Skeletal muscle satellite cell (primary cell): ENCODE measurements at regions not wholly inside any gene's neighbourhood (a gene's known extent, or its start where the extent isn't known, plus 50 kb on each side); places are given as distances from the start of the nearest gene placed in this dataset.

ENCODE experiments used
- H3K27me3 ChIP-seq: 2 replicates; pipeline ENCODE4 v1.7.0; 2013; ENCODE audit warnings: low read length; ENCODE audit not compliant: control insufficient read depth, insufficient read depth
- H3K36me3 ChIP-seq: 2 replicates; pipeline ENCODE4 v1.7.0; 2013; ENCODE audit warnings: mild to moderate bottlenecking, control low read depth, low read length; ENCODE audit not compliant: insufficient read depth
- H3K4me1 ChIP-seq: 2 replicates; pipeline ENCODE4 v1.7.0; 2013; ENCODE audit warnings: low read length; ENCODE audit not compliant: control insufficient read depth, insufficient read depth
- H3K4me2 ChIP-seq: 2 replicates; pipeline ENCODE4 v1.7.0; 2013; ENCODE audit warnings: mild to moderate bottlenecking, low read length
- H3K4me3 ChIP-seq: 2 replicates; pipeline ENCODE4 v1.7.0; 2013; ENCODE audit warnings: low read length
- H3K9ac ChIP-seq: 2 replicates; pipeline ENCODE4 v1.7.0; 2013; ENCODE audit warnings: mild to moderate bottlenecking, low read depth, low read length, moderate library complexity
- H3K9me3 ChIP-seq: replicated peaks from 2 replicates; pipeline ENCODE4 v1.7.0; 2013; ENCODE audit warnings: mild to moderate bottlenecking, control low read depth, low read length

GRCh38 chr11:29351301-29351873 lies 665.4 kb downstream of the KCNA4 start:
- peaks cover 39% of the 10 kb centered on the region for H3K27me3 ChIP-seq
- H3K9ac ChIP-seq = no peak overlapping the region
- no peaks in the 10 kb centered on the region for H3K36me3 ChIP-seq
- no peak overlapping the region for H3K4me2 ChIP-seq
- H3K4me1 ChIP-seq = no peaks in the 10 kb centered on the region
- no peaks in the 10 kb centered on the region for H3K9me3 ChIP-seq
- no peak overlapping the region for H3K4me3 ChIP-seq

- Histone ChIP-seq H3K27me3 (peaks cover 7% of the 10 kb centered on the region), H3K4me2 (peak overlapping the region; percentile 43), H3K9ac (no peak overlapping the region), H3K4me3 (peak overlapping the region; percentile 41), H3K36me3 (no peaks in the 10 kb centered on the region), H3K9me3 (no peaks in the 10 kb centered on the region), H3K4me1 (no peaks in the 10 kb centered on the region)
Observed at GRCh38 chr11:29343465-29344333, 673.1 kb downstream of the KCNA4 start.

- no peaks in the 10 kb centered on the region for H3K9me3 ChIP-seq
- H3K27me3 ChIP-seq = no peaks in the 10 kb centered on the region
- H3K36me3 ChIP-seq = no peaks in the 10 kb centered on the region
- H3K4me1 ChIP-seq = peaks cover 18% of the 10 kb centered on the region
- H3K4me2 ChIP-seq = peak overlapping the region; percentile 0
- no peak overlapping the region for H3K9ac ChIP-seq
- H3K4me3 ChIP-seq = no peak overlapping the region
Observed at GRCh38 chr11:29336727-29337575, 679.9 kb downstream of the KCNA4 start.

GRCh38 chr11:29334776-29335130 lies 682.1 kb downstream of the KCNA4 start:
- H3K27me3 ChIP-seq = no peaks in the 10 kb centered on the region
- no peaks in the 10 kb centered on the region for H3K9me3 ChIP-seq
- H3K9ac ChIP-seq = no peak overlapping the region
- H3K4me1 ChIP-seq = peaks cover 18% of the 10 kb centered on the region
- H3K4me3 ChIP-seq = no peak overlapping the region
- no peak overlapping the region for H3K4me2 ChIP-seq
- no peaks in the 10 kb centered on the region for H3K36me3 ChIP-seq

GRCh38 chr11:29333993-29334775 lies 682.6 kb downstream of the KCNA4 start:
- no peaks in the 10 kb centered on the region for H3K36me3 ChIP-seq
- no peaks in the 10 kb centered on the region for H3K9me3 ChIP-seq
- peaks cover 22% of the 10 kb centered on the region for H3K4me1 ChIP-seq
- H3K27me3 ChIP-seq = no peaks in the 10 kb centered on the region
- no peak overlapping the region for H3K4me3 ChIP-seq
- H3K4me2 ChIP-seq = peak overlapping the region; percentile 44
- H3K9ac ChIP-seq = peak overlapping the region; percentile 56

GRCh38 chr11:29331451-29332010 lies 685.3 kb downstream of the KCNA4 start:
- peaks cover 28% of the 10 kb centered on the region for H3K4me1 ChIP-seq
- H3K27me3 ChIP-seq = no peaks in the 10 kb centered on the region
- H3K9ac ChIP-seq = no peak overlapping the region
- H3K36me3 ChIP-seq = no peaks in the 10 kb centered on the region
- no peak overlapping the region for H3K4me2 ChIP-seq
- no peak overlapping the region for H3K4me3 ChIP-seq
- no peaks in the 10 kb centered on the region for H3K9me3 ChIP-seq

GRCh38 chr11:29328961-29329441 lies 687.8 kb downstream of the KCNA4 start:
- Histone ChIP-seq H3K4me3 (no peak overlapping the region), H3K4me2 (peak overlapping the region; percentile 15), H3K4me1 (peaks cover 30% of the 10 kb centered on the region), H3K9ac (peak overlapping the region; percentile 56), H3K36me3 (no peaks in the 10 kb centered on the region), H3K27me3 (no peaks in the 10 kb centered on the region), H3K9me3 (no peaks in the 10 kb centered on the region)

GRCh38 chr11:29327891-29328290 lies 688.9 kb downstream of the KCNA4 start:
- Histone ChIP-seq H3K9ac (peak overlapping the region; percentile 2), H3K9me3 (no peaks in the 10 kb centered on the region), H3K27me3 (no peaks in the 10 kb centered on the region), H3K4me2 (no peak overlapping the region), H3K36me3 (no peaks in the 10 kb centered on the region), H3K4me1 (peaks cover 29% of the 10 kb centered on the region), H3K4me3 (no peak overlapping the region)

- Histone ChIP-seq H3K4me2 (no peak overlapping the region), H3K9me3 (no peaks in the 10 kb centered on the region), H3K27me3 (no peaks in the 10 kb centered on the region), H3K36me3 (no peaks in the 10 kb centered on the region), H3K4me1 (peaks cover 37% of the 10 kb centered on the region), H3K4me3 (no peak overlapping the region), H3K9ac (no peak overlapping the region)
Observed at GRCh38 chr11:29326757-29327156, 690.1 kb downstream of the KCNA4 start.

- Histone ChIP-seq H3K9ac (peak overlapping the region; percentile 36), H3K4me3 (no peak overlapping the region), H3K9me3 (no peaks in the 10 kb centered on the region), H3K4me2 (no peak overlapping the region), H3K27me3 (no peaks in the 10 kb centered on the region), H3K36me3 (no peaks in the 10 kb centered on the region), H3K4me1 (peaks cover 58% of the 10 kb centered on the region)
Observed at GRCh38 chr11:29324328-29324727, 692.5 kb downstream of the KCNA4 start.
